Ramos (cell line): ENCODE measurements at regions not wholly inside any gene's neighbourhood (a gene's known extent, or its start where the extent isn't known, plus 50 kb on each side); places are given as distances from the start of the nearest gene placed in this dataset.
"Not testable (repeated sequence)": the region's sequence is repeated elsewhere in the genome, so short reads cannot be mapped to it uniquely, and the experiment has no call there.

Experiments
- in situ Hi-C: fragments of 300-500 bp; cut with MboI; formaldehyde crosslinking; loops from one replicate; pipeline ENCODE4 v1.14.3; 2022; ENCODE audit warnings: low sequenced_read_pairs; ENCODE audit not compliant: unreplicated experiment

GRCh38 chr4:120225527-120225926 lies 158.9 kb upstream of the MAD2L1 start:
- in situ Hi-C loops = no loop called here

GRCh38 chr4:120218981-120219380 lies 152.3 kb upstream of the MAD2L1 start:
- in situ Hi-C loops = no loop called here

- in situ Hi-C loops = no loop called here
These were observed 148.7 kb upstream of the MAD2L1 start for GRCh38 chr4:120215350-120215749.

- in situ Hi-C loops = no loop called here
These were observed 144.9 kb upstream of the MAD2L1 start for GRCh38 chr4:120211408-120212015.

- in situ Hi-C loops = no loop called here
These were observed 143.1 kb upstream of the MAD2L1 start for GRCh38 chr4:120209706-120210105.

GRCh38 chr4:120207021-120207420 lies 140.4 kb upstream of the MAD2L1 start:
- in situ Hi-C loops = no loop called here

- in situ Hi-C loops = no loop called here
These were observed 135.6 kb upstream of the MAD2L1 start for GRCh38 chr4:120202222-120202621.

- in situ Hi-C loops = not testable (repeated sequence)
These were observed 134.0 kb upstream of the MAD2L1 start for GRCh38 chr4:120200573-120201110.

- in situ Hi-C loops = no loop called here
These were observed 131.8 kb upstream of the MAD2L1 start for GRCh38 chr4:120198411-120198810.

GRCh38 chr4:120177603-120178002 lies 111.0 kb upstream of the MAD2L1 start:
- in situ Hi-C loops = no loop called here

- in situ Hi-C loops = no loop called here
These were observed 108.6 kb upstream of the MAD2L1 start for GRCh38 chr4:120175272-120175671.

GRCh38 chr4:120163895-120164294 lies 97.2 kb upstream of the MAD2L1 start:
- in situ Hi-C loops = loop anchor here (25.0 kb wide), 2 partner anchors 948 to 1098 kb away; no protein-coding TSS in a partner anchor

GRCh38 chr4:120158841-120159463 lies 92.3 kb upstream of the MAD2L1 start:
- in situ Hi-C loops = loop anchor here (25.0 kb wide), 2 partner anchors 953 to 1103 kb away; no protein-coding TSS in a partner anchor

GRCh38 chr4:120158046-120158445 lies 91.4 kb upstream of the MAD2L1 start:
- in situ Hi-C loops = loop anchor here (25.0 kb wide), 2 partner anchors 954 to 1104 kb away; no protein-coding TSS in a partner anchor

GRCh38 chr4:120156120-120156718 lies 89.6 kb upstream of the MAD2L1 start:
- in situ Hi-C loops = loop anchor here (25.0 kb wide), 2 partner anchors 956 to 1106 kb away; no protein-coding TSS in a partner anchor

- in situ Hi-C loops = loop anchor here (25.0 kb wide), 2 partner anchors 957 to 1107 kb away; no protein-coding TSS in a partner anchor
These were observed 88.6 kb upstream of the MAD2L1 start for GRCh38 chr4:120155287-120155686.

GRCh38 chr4:120144634-120145033 lies 78.0 kb upstream of the MAD2L1 start:
- in situ Hi-C loops = no loop called here

- in situ Hi-C loops = no loop called here
These were observed 77.4 kb upstream of the MAD2L1 start for GRCh38 chr4:120144041-120144440.

GRCh38 chr4:120139392-120139791 lies 72.7 kb upstream of the MAD2L1 start:
- in situ Hi-C loops = no loop called here

- in situ Hi-C loops = no loop called here
These were observed 66.3 kb upstream of the MAD2L1 start for GRCh38 chr4:120132935-120133334.

- in situ Hi-C loops = no loop called here
These were observed 64.1 kb upstream of the MAD2L1 start for GRCh38 chr4:120130786-120131185.
